ENCODE measurements at regions not wholly inside any gene's neighbourhood (a gene's known extent, or its start where the extent isn't known, plus 50 kb on each side); places are given as distances from the start of the nearest gene placed in this dataset.

- TF ChIP-seq CTCF (IDR thresholded peaks at IDR 0.05), result no peak
- TF ChIP-seq POLR2A (IDR thresholded peaks at IDR 0.05), result no peak
Observed at GRCh38 chr15:96165775-96166174, 164.7 kb upstream of the NR2F2 start.

Measured in uterus (tissue), 2 donors.